H9 (cell line): ENCODE measurements at regions not wholly inside any gene's neighbourhood (a gene's known extent, or its start where the extent isn't known, plus 50 kb on each side); places are given as distances from the start of the nearest gene placed in this dataset.
A peak's percentile ranks its signal among the peaks of the same experiment; 100 is the strongest.

Experiments
- DNase-seq: peaks from one replicate; pipeline ENCODE4 v3.0.0-alpha.2; 2017
- H2AFZ ChIP-seq: one replicate; pipeline ENCODE4 v1.6.1; 2013; ENCODE audit warnings: mild to moderate bottlenecking, low read length, control low read depth, moderate library complexity
- H2AK5ac ChIP-seq: 2 replicates; pipeline ENCODE4 v1.6.1; 2013; ENCODE audit warnings: low read length, control low read depth, mixed read lengths; ENCODE audit not compliant: insufficient read length
- H2BK120ac ChIP-seq: one replicate; pipeline ENCODE4 v1.6.1; 2013; ENCODE audit warnings: low read depth, mild to moderate bottlenecking, low read length, control low read depth, inconsistent platforms; ENCODE audit not compliant: poor library complexity, severe bottlenecking
- H2BK12ac ChIP-seq: 2 replicates; pipeline ENCODE4 v1.6.1; 2013; ENCODE audit warnings: low read length, control low read depth, mixed read lengths, low read depth; ENCODE audit not compliant: insufficient read length
- H2BK15ac ChIP-seq: 2 replicates; pipeline ENCODE4 v1.6.1; 2013; ENCODE audit warnings: low read depth, low read length, control low read depth
- H2BK20ac ChIP-seq: one replicate; pipeline ENCODE4 v1.6.1; 2013; ENCODE audit warnings: low read depth, mild to moderate bottlenecking, low read length, control low read depth, inconsistent platforms; ENCODE audit not compliant: poor library complexity, severe bottlenecking
- H2BK5ac ChIP-seq: 2 replicates; pipeline ENCODE4 v1.6.1; 2013; ENCODE audit warnings: low read length, control low read depth, mixed read lengths; ENCODE audit not compliant: insufficient read length
- H3K14ac ChIP-seq: 2 replicates; pipeline ENCODE4 v1.6.1; 2013; ENCODE audit warnings: low read length, control low read depth; ENCODE audit not compliant: insufficient read depth
- H3K18ac ChIP-seq: 2 replicates; pipeline ENCODE4 v1.6.1; 2013; ENCODE audit warnings: low read depth, mild to moderate bottlenecking, mixed read lengths, low read length, control low read depth; ENCODE audit not compliant: insufficient read length
- H3K23ac ChIP-seq: 2 replicates; pipeline ENCODE4 v1.6.1; 2013; ENCODE audit warnings: low read length, control low read depth, mixed read lengths, low read depth; ENCODE audit not compliant: insufficient read length
- H3K23me2 ChIP-seq: 2 replicates; pipeline ENCODE4 v1.6.1; 2013; ENCODE audit warnings: low read depth, mild to moderate bottlenecking, mixed read lengths, low read length, control low read depth; ENCODE audit not compliant: insufficient read length, poor library complexity, severe bottlenecking
- H3K27ac ChIP-seq: 2 replicates; pipeline ENCODE4 v1.5.1; 2013; ENCODE audit warnings: low read length, control low read depth, mixed read lengths, low read depth; ENCODE audit not compliant: insufficient read length
- H3K27me3 ChIP-seq: 2 replicates; pipeline ENCODE4 v1.6.1; 2013; ENCODE audit warnings: low read length, control low read depth, inconsistent platforms; ENCODE audit not compliant: insufficient read depth
- H3K4ac ChIP-seq: 2 replicates; pipeline ENCODE4 v1.6.1; 2013; ENCODE audit warnings: low read depth, mild to moderate bottlenecking, control low read depth, inconsistent platforms, low read length, moderate library complexity
- H3K4me1 ChIP-seq: 2 replicates; pipeline ENCODE4 v1.6.1; 2013; ENCODE audit warnings: low read length, control low read depth, inconsistent platforms; ENCODE audit not compliant: insufficient read depth
- H3K4me2 ChIP-seq: 2 replicates; pipeline ENCODE4 v1.6.1; 2013; ENCODE audit warnings: low read length, control low read depth, mixed read lengths; ENCODE audit not compliant: insufficient read length, insufficient read depth
- H3K56ac ChIP-seq: 2 replicates; pipeline ENCODE4 v1.6.1; 2013; ENCODE audit warnings: low read depth, mild to moderate bottlenecking, mixed read lengths, low read length, control low read depth; ENCODE audit not compliant: insufficient read length
- H3K79me1 ChIP-seq: 2 replicates; pipeline ENCODE4 v1.6.1; 2013; ENCODE audit warnings: low read depth, mild to moderate bottlenecking, moderate library complexity, low read length, control low read depth, inconsistent platforms; ENCODE audit not compliant: insufficient read depth, poor library complexity, severe bottlenecking
- H3K79me2 ChIP-seq: 2 replicates; pipeline ENCODE4 v1.6.1; 2013; ENCODE audit warnings: low read length, control low read depth, inconsistent platforms; ENCODE audit not compliant: insufficient read depth
- H3K9ac ChIP-seq: 2 replicates; pipeline ENCODE4 v1.6.1; 2013; ENCODE audit warnings: low read length, control low read depth, mixed read lengths; ENCODE audit not compliant: insufficient read length; ENCODE audit errors: extremely low read depth
- H3K9me3 ChIP-seq: one replicate; pipeline ENCODE4 v1.6.1; 2013; ENCODE audit warnings: low read depth, low read length, inconsistent platforms; ENCODE audit not compliant: control insufficient read depth
- H3T11ph ChIP-seq: one replicate; pipeline ENCODE4 v1.6.1; 2013; ENCODE audit warnings: mild to moderate bottlenecking, low read length, control low read depth, inconsistent platforms
- H4K20me1 ChIP-seq: one replicate; pipeline ENCODE4 v1.6.1; 2013; ENCODE audit not compliant: control insufficient read depth, insufficient read length, insufficient read depth
- H4K5ac ChIP-seq: 2 replicates; pipeline ENCODE4 v1.6.1; 2013; ENCODE audit warnings: low read depth, mild to moderate bottlenecking, mixed read lengths, low read length, control low read depth; ENCODE audit not compliant: insufficient read length
- H4K8ac ChIP-seq: replicated peaks from 2 replicates; pipeline ENCODE4 v1.6.1; 2013; ENCODE audit warnings: low read length, control low read depth, mixed read lengths, low read depth; ENCODE audit not compliant: insufficient read length
- H4K91ac ChIP-seq: 2 replicates; pipeline ENCODE4 v1.6.1; 2013; ENCODE audit warnings: low read depth, mild to moderate bottlenecking, moderate library complexity, mixed read lengths, low read length, control low read depth; ENCODE audit not compliant: insufficient read length
- H3K27ac Mint-ChIP-seq, 3 experiments: 2 replicates in 2 of 3; 3 replicates in 1 of 3; pipeline ENCODE4 v1.8.0; 2020 to 2021; ENCODE audit warnings: mixed read lengths in 3 of 3, mild to moderate bottlenecking in 1 of 3, moderate library complexity in 1 of 3
- H3K27me3 Mint-ChIP-seq: 2 replicates; pipeline ENCODE4 v1.8.0; 2021; ENCODE audit warnings: low read depth, mild to moderate bottlenecking, moderate library complexity, mixed read lengths
- H3K36me3 Mint-ChIP-seq, 3 experiments: 2 replicates in 2 of 3; 3 replicates in 1 of 3; pipeline ENCODE4 v1.8.0; 2020 to 2021; ENCODE audit warnings: low read depth in 3 of 3, mixed read lengths in 3 of 3; ENCODE audit not compliant: insufficient read depth in 1 of 3
- H3K4me1 Mint-ChIP-seq, 2 experiments: 2 replicates each; pipeline ENCODE4 v1.8.0; 2020; ENCODE audit warnings: mixed read lengths in 2 of 2
- H3K4me3 Mint-ChIP-seq, 2 experiments: 2 replicates in 1 of 2; 3 replicates in 1 of 2; pipeline ENCODE4 v1.8.0; 2020 to 2021; ENCODE audit warnings: mild to moderate bottlenecking in 2 of 2, mixed read lengths in 2 of 2, moderate library complexity in 1 of 2
- H3K9me3 Mint-ChIP-seq, 2 experiments: 2 replicates in 1 of 2; 3 replicates in 1 of 2; pipeline ENCODE4 v1.8.0; 2020; ENCODE audit warnings: mild to moderate bottlenecking in 2 of 2, mixed read lengths in 2 of 2, moderate library complexity in 1 of 2
- WGBS: extraction: QIAGEN DNeasy Blood & Tissue Kit; methylation state at CpG from one replicate; pipeline ENCODE4 v1.1.7; 2013; ENCODE audit warnings: missing lambda C conversion rate, low lambda C conversion rate, mixed read lengths; ENCODE audit not compliant: insufficient read length; ENCODE audit errors: extremely low coverage; 5-methylcytosine and 5-hydroxymethylcytosine counted together
- TF ChIP-seq, protein P1 (sequence below): fragments of 200-600 bp; sonication (generic); conservative IDR thresholded peaks from 3 replicates; pipeline ENCODE4 v1.8.0; 2021; ENCODE audit warnings: antibody characterized with exemption, mild to moderate bottlenecking

DNA sequence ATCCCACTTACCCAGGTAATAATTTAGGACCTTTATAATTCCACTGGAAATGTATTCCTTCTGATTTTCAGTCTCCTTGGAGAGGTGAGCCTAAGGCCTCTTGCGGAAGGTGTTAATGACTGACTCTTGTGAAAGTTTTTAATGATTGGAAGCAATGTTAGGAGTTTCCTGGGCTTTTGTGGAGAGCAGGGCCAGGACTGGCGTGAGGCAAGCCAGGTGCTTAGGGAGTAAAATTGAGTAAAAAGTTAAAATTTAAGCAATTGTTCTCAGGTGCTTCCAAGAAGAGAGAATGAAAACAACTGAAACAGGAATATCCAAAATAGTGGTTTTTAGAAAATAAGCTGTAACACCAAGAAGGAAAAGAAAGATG, 130.6 kb upstream of the TGFBR2 start:
- Histone ChIP-seq H3K18ac (no peak overlapping the region), H3K79me2 (no peaks in the 10 kb centered on the region), H3K4me2 (no peak overlapping the region), H2BK5ac (no peak overlapping the region), H2AK5ac (no peak overlapping the region), H3K4me1 (no peaks in the 10 kb centered on the region; the same call in 1 of the 2 replicates), H3K27ac (no peak overlapping the region), H3K23me2 (no peaks in the 10 kb centered on the region), H2BK120ac (no peak overlapping the region), H3K56ac (no peak overlapping the region), H3K27me3 (no peaks in the 10 kb centered on the region), H4K5ac (no peak overlapping the region), H3K4ac (no peak overlapping the region), H3K14ac (no peak overlapping the region), H3T11ph (no peak overlapping the region), H3K9me3 (no peaks in the 10 kb centered on the region), H4K91ac (no peak overlapping the region), H3K9ac (no peak overlapping the region), H2BK20ac (no peak overlapping the region), H3K79me1 (no peaks in the 10 kb centered on the region), H2AFZ (no peak overlapping the region), H4K8ac (no peak overlapping the region), H3K23ac (no peak overlapping the region), H2BK12ac (no peak overlapping the region), H2BK15ac (no peak overlapping the region), H4K20me1 (no peaks in the 10 kb centered on the region)
- no peak for DNase-seq
- no CpG with 5 or more reads among the region's 2 CpGs for WGBS
- Mint-ChIP-seq H3K9me3 (peaks cover 6 to 10% of the 10 kb centered on the region in 2 experiments; a peak in 4 of 5 replicates), H3K4me1 (no peaks in the 10 kb centered on the region), H3K36me3 (peaks cover under 1 to 8% (median 7%) of the 10 kb centered on the region in 3 experiments; a peak in 5 of 7 replicates), H3K4me3 (no peak overlapping the region), H3K27me3 (no peaks in the 10 kb centered on the region), H3K27ac (peak overlapping the region in 1 of 3 experiments; percentile 92; a peak in 1 of 7 replicates)
- TF ChIP-seq, protein P1, sequence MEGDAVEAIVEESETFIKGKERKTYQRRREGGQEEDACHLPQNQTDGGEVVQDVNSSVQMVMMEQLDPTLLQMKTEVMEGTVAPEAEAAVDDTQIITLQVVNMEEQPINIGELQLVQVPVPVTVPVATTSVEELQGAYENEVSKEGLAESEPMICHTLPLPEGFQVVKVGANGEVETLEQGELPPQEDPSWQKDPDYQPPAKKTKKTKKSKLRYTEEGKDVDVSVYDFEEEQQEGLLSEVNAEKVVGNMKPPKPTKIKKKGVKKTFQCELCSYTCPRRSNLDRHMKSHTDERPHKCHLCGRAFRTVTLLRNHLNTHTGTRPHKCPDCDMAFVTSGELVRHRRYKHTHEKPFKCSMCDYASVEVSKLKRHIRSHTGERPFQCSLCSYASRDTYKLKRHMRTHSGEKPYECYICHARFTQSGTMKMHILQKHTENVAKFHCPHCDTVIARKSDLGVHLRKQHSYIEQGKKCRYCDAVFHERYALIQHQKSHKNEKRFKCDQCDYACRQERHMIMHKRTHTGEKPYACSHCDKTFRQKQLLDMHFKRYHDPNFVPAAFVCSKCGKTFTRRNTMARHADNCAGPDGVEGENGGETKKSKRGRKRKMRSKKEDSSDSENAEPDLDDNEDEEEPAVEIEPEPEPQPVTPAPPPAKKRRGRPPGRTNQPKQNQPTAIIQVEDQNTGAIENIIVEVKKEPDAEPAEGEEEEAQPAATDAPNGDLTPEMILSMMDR: no peak
